Esophagus muscularis mucosa (tissue), 3 donors: ENCODE measurements at regions not wholly inside any gene's neighbourhood (a gene's known extent, or its start where the extent isn't known, plus 50 kb on each side); places are given as distances from the start of the nearest gene placed in this dataset.
"Not testable (repeated sequence)": the region's sequence is repeated elsewhere in the genome, so short reads cannot be mapped to it uniquely, and the experiment has no call there.

Experiments used
- POLR2A ChIP-seq: fragments of 450-650 bp; IDR thresholded peaks from one replicate; pipeline ENCODE4 v1.6.1; 2017; ENCODE audit warnings: antibody characterized with exemption, moderate library complexity, mild to moderate bottlenecking, low read depth
- TF ChIP-seq, protein P1 (sequence below), 3 experiments: fragments of 200-600 bp in 2 of 3; fragments of 450-650 bp in 1 of 3; sonication (generic) in 2 of 3; IDR thresholded peaks; one replicate each; pipeline ENCODE4 v1.5.1; 2017 to 2019; ENCODE audit warnings: antibody characterized with exemption in 3 of 3, mild to moderate bottlenecking in 2 of 3, moderate library complexity in 1 of 3

DNA sequence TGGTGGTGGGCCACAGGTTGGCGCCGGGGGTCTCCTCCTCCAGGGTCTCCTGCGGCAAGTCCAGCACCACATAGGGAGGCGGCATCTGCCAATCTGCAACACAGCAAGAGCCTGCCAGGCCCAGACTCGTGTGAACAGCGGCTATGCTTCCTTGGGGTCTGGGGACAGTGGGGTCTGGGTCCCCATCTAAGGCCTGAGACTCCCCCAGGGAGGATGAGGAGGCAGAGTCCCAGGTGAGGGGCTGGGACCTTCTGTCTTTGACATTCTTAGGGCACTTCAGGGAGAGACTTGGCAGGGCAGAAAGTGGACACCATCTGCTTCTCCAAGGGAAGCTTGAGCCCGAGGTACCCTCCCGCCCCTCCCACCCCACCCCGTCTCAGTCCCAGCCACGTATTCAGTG lies 178.1 kb downstream of the TMEM121 start:
- TF ChIP-seq, protein P1, sequence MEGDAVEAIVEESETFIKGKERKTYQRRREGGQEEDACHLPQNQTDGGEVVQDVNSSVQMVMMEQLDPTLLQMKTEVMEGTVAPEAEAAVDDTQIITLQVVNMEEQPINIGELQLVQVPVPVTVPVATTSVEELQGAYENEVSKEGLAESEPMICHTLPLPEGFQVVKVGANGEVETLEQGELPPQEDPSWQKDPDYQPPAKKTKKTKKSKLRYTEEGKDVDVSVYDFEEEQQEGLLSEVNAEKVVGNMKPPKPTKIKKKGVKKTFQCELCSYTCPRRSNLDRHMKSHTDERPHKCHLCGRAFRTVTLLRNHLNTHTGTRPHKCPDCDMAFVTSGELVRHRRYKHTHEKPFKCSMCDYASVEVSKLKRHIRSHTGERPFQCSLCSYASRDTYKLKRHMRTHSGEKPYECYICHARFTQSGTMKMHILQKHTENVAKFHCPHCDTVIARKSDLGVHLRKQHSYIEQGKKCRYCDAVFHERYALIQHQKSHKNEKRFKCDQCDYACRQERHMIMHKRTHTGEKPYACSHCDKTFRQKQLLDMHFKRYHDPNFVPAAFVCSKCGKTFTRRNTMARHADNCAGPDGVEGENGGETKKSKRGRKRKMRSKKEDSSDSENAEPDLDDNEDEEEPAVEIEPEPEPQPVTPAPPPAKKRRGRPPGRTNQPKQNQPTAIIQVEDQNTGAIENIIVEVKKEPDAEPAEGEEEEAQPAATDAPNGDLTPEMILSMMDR (IDR thresholded peaks at IDR 0.05) = not testable (repeated sequence)
- not testable (repeated sequence) for TF ChIP-seq POLR2A
